Activated CD8-positive, alpha-beta memory T cell treated with anti-CD3 and anti-CD28 coated beads for 1 hour (primary cell): ENCODE measurements at regions not wholly inside any gene's neighbourhood (a gene's known extent, or its start where the extent isn't known, plus 50 kb on each side); places are given as distances from the start of the nearest gene placed in this dataset.
"Not testable (repeated sequence)": the region's sequence is repeated elsewhere in the genome, so short reads cannot be mapped to it uniquely, and the experiment has no call there.

Experiments used
- DNase-seq, 2 donors: peaks; one replicate each; pipeline ENCODE4 v3.0.0-alpha.2; 2020; ENCODE audit warnings: low read depth in 1 of 2; ENCODE audit errors: extremely low read depth in 1 of 2

DNA sequence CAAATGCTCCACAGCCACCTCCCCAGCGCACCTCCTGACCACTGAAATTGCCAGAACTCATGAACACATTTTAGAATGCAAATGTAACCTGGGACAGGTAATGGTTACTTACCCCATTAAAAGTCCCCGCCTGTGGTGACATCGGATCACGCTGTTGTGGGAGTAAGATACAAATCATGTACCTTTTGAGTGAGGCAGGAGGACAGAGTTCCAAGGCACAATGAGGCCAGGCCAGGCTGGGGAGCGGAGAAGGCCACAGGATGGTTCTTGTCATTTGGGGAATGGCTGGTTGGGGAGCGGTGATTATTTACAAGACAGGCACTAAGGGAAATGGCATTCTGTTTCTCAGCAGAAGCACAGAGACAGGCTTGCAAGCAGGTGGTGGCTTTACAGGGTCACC lies 490.0 kb downstream of the EDEM1 start:
- no peak for DNase-seq

DNA sequence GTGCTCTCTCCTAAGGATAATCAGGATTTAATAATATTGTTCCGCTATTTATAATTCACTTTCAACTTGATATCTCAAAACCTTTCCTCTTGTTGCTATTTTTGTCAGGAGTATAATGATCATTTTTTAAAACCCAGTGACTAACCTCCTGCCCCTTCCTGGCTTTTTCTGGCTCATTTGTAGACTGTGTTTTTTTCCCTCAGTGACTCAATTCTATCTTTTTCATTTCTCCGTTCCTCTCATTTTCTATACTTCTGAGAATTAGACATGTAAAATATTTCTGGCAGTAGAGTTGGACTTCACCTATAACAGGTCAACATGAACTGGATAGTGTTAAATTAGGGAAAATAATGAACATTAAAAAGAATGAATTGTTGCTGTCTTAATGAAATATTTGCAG lies 490.7 kb downstream of the EDEM1 start:
- DNase-seq = no peak

DNA sequence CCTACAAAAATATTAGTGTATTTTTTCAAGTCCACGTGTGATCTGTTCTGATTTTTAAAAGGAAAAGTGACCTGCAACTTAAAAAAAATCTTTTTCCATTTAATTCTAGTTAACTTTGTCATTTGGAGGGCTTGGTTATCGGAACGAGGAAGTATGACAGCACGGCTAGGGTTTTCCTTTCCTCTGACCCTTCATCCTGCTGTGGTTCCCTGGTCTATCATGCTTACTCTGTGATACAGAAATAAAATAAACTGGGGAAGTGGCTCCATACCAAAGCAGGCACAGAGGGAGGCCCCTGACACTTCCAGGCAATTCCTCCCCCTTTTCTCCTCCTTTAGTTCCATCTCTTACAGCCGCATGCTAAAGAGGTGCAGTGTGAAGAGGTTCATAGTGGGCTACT lies 491.3 kb downstream of the EDEM1 start:
- DNase-seq = no peak

DNA sequence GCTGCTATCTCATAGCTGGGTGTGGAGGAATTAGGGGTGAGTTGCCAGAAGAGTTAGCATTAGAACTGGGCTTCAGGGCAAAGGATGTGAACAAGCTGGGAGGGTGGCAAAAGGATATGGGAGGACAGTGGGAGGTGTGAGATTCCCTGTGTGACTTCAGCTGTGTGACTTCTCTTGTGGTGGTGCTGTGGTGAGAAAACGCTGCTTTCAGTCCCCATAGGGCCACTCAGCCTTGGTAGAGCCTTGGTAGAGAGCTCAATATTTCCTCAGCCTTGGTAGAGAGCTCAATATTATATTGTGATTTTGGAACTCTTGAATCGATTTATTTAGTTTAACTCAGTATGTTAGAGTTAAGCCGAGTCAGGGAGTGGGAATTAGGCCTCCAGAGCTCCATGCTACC lies 499.7 kb downstream of the EDEM1 start:
- no peak for DNase-seq

DNA sequence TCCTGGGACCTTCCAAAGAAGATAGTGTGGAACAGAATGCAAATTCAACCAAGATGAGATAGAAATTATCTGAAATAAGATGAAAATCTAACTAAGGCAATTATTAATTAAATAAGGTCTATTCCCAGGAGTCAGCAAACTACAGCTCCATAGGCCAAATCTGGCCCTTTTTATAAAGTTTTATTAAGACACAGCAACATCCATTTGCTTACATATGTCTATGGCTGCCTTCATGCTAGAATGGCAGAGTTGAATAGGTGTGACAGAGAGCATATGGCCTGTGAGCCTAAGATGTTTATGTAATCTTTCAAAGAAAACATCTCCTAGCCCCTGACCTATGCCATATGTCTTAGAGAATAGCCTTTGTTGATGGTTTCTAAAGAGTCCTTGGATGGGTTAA lies 503.0 kb downstream of the EDEM1 start:
- no peak for DNase-seq

DNA sequence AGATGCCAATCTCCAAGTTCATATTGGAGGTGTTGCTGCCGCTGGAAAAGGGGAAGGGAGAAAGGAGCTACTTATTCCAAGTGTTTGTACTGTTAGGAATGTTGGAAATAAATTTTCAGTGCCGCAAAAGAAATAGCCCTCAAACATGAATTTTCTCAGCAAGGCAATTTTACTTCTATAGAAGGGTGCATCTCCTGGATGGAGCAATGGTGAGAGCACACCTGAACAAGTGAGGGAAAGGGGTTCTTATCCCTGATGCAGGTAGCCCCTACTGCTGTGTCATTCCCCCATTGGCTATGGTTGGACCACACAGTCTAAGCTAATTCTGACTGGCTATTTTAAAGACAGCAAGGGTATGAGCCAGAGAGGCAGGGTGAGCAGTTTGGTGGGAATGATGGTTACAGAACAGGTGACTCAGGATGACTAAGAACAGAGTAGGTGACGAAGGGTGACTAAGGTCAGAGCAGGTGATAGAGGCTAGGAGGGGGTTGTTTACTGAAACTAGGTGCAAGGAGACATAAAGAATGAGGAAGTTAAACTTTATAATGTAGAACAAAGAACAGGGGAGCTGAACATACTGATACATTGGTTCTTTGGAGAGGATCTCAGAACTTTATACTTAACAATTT lies 503.5 kb downstream of the EDEM1 start:
- no peak for DNase-seq

DNA sequence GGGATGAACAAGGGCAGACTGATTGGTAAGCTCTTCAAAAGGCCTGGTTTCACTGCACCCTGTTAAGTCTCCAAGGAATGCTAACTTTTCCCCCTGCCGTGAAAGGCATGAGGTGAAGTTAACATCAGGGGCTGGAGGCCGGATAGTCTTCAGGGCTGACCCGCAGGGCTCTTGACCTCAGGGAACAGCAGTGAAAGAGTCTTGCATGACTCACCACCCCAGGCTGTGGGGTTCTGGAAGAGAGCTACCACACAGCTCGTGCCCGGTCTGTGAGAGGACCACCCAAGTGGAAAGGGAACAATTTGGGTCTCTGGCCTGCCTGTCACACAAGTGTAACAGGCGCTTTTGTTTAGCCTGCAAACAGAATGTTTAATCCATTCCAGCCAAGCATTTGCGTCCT lies 504.9 kb downstream of the EDEM1 start:
- no peak for DNase-seq

DNA sequence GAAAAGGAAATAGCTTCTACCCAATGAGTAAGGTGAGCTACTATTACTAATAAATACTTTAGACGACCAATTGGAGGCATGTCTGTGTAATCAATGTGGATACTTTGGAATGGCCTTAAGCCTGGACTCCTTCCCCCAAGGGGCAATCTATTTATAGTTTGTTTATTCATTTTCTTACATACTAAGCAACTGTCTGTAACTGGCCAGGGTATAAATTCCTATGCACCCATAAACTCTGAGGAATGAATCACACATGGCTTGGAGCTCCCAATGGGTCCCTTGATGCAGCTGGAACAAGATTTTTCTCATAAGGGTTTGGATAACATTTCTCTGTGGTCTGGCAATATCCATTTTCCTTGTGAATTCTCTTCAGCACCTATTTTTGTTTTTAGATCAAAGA lies 506.8 kb downstream of the EDEM1 start:
- DNase-seq = no peak

DNA sequence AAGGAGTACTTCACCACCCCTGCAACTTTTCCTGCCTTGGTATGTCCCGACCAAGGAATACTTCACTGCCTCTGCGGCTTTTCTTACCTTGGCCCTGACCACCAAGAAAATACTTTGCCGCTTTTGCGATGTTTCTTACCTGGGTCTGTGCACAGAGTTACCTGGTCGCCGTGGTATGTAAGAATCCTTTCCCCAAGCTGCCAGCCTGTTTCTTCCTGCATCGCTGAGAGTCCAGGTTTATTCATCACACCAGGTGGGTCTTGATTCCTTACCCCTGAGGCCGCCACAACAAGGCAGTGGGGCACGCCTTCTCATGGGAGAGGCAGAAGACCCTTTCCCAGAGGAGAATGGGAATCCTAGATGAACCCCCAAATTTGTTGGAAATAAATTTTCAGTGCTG lies 511.3 kb downstream of the EDEM1 start:
- no peak for DNase-seq

DNA sequence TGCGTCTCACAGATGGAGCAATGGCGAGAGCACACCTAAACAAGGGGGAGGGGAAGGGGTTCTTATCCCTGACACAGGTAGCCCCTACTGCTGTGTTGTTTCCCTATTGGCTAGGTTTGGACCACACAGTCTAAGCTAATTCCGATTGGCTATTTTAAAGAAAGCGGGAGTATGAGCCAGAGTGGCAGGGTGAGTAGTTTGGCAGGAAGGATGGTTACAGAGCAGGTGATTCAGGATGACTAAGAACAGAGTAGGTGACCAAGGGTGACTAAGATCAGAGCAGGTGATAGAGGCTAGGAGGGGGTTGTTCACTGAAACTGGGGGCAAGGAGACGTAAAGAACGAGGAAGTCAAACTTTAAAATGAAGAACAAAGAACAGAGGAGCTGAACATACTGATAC lies 511.8 kb downstream of the EDEM1 start:
- no peak for DNase-seq

DNA sequence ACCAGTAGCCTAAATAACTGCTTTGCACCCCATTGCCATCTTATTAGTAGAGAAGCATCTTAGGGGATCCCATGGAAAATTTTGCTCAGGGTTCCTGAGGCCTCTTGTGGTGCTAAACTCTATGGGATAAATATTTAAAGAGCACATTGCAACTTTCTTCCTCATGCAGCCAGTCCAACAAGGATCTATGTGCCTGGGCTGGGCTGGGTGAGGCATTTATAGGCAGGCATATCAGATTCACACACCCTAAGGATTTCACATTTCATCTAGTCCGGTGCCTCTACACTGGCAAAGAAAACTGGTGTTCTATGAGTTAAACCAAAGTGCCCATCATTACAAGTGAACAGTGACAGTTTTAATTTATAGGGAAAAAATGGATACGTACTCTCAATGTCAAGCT lies 512.3 kb downstream of the EDEM1 start:
- DNase-seq = no peak

DNA sequence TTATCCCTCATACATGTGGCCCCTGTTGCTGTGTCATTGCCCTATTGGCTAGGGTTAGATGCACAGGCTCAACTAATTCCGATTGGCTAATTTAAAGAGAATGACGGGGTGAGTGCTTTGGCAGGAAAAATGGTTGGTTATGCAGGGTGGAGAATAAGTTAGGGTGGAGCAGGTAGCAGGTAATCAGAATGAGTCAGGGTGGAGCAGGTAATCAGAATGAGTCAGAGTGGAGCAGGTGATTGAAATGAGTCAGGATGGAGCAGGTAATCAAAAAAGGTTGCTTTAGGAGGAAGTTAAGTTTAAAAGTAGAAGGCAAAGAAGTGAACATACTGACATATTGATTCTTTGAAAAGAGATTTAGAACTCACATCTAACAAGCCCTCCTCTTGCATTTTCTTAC lies 513.5 kb downstream of the EDEM1 start:
- DNase-seq = not testable (repeated sequence)

DNA sequence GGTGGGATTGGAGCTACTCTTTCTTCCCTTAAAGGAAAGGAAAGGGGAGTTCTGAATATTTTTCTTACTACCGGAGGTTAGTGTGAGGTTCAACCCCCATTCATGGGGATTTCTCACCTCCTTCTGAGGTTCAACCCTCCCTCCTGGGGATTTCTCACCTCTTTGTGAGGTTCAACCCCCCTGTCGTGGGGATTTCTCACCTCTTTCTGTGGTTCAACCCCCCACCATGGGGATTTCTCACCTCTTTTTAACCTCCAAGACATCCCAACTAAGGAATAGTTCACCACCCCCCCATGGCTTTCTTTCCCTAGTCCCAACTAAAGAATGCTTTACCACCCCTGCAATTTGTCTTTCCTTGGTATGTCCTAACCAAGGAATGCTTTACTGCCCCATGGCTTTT lies 520.3 kb downstream of the EDEM1 start:
- DNase-seq = no peak

DNA sequence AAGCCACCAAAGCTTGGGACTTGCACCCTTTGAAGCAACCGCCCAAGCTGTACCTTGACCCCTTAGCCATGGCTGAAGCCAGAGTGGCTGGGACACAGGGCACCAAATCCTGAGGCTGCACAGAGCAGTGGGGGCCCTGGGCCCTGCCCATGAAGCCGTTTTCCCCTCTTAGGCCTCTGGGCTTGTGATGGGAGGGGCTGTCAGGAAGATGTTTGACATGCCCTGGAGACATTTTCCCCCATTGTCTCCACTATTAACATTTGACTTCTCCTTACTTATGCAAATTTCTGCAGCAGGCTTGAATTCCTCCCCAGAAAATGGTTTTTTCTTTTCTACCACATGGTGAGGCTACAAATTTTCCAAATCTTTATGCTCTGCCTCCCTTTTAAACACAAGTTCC lies 522.2 kb downstream of the EDEM1 start:
- no peak for DNase-seq

DNA sequence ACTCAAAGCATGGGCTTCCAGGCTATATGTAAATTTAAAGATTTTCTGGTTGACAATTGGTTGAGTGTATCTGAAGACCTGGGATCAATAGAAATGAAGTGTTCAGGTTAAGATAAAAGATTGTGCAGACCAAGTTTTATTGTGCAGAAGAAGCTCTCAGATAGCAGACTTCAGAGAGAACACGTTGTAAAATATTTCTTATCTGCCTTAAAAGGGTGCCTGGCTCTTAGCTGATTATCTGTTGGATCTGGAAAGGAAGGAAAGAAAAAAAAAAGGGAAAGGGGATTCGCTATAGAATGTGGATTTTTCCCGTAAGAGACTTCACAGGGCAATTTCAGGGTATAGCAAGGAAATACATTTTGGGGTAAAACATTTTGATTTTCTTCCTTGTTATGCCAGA lies 523.2 kb downstream of the EDEM1 start:
- DNase-seq = no peak

DNA sequence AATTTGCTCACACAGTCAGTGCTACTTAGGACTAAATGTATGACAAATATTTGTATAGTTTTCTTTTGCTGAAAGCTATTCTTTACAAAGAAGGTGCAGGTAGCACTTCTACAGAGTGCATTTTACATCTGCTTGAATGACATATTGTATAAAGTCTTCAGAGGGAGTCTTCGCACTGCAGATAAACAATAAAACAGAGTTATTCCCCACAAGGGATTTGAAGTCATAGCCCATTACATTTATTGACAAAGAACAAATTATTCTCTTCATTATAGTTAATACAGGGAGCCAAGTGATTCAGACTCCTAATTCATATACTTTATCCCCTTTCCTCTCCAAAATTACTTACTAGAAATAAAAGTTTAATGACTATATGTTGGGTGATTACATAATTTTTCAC lies 529.7 kb downstream of the EDEM1 start:
- DNase-seq = no peak

DNA sequence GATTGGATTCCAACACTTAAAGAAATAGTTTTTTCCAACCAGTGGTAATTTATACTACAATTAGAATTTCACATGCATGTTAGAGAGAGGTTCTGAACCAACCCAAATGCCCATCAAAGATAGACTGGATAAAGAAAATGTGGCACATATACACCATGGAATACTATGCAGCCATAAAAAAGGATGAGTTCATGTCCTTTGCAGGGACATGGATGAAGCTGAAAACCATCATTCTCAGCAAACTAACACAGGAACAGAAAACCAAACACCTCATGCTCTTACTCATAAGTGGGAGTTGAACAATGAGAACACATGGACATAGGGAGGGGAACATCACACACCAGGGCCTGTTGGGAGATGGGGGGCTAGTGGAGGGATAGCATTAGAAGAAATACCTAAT lies 532.2 kb downstream of the EDEM1 start:
- not testable (repeated sequence) for DNase-seq

DNA sequence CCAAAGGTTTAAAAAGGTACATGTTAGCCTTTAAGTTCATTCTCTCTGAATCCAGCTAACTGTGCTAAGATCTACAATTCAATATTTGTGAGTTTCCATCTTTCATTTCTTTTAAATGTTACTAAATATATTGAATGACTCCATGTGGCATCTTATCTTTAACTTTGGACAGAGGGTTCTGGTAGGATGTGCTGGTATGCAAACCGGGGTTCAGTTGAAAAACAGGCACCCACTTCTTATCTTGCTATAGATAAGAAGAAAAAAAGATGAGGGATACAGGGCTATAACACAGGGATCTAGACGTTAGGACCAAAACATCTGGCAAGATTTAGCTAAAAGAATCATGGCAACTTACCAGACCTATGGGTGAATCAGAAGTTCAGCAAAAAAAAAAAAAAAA lies 538.3 kb downstream of the EDEM1 start:
- DNase-seq = no peak

DNA sequence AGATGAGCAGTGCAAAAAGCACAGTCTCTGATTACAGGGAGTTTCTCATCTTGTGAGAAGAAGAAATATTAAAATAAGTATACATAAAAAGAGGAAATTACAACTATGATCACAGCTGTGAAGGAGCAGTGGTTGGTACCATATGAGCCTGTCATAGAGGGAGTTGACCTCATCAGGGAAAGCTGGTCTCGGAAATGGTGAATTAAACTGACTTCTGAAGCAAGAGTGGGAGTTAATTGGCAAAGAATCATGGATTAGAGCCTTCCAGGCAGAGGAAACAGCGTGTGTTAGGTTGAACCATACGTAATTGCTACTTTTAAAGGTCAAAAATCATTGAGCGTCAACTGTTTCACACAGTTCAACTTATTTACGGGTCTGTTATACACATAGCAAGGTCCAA lies 539.1 kb downstream of the EDEM1 start:
- no peak for DNase-seq

DNA sequence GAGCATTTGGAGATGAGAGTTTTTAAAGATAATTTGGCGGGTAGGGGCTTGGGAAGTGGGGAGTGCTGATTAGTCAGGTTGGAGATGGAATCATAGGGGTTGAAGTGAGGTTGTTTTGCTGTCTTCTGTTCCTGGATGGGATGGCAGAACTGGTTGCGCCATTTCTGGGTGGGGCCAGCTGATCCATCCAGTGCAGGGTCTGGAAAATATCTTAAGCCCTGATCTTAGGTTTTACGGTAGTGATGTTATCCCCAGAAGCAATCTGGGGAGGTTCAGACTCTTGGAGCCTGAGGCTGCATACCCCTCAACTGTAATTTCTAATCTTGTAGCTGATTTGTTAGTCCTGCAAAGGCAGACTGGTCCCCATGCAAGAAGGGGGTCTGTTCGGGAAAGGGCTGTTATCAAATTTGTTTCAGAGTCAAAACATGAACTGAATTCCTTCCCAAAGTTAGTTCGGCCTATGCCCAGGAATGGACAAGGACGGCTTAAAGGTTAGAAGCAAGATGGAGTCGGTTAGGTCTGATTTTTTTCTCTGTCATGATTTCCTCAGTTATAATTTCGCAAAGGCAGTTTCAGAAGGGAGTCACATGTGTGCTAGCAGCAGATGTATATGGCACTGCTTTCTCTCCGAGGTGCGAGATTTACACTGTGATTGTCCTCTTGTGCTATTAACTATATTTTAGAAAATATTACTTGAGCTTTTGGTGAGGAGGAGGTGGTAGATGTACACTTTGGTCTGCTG lies 540.4 kb downstream of the EDEM1 start:
- no peak for DNase-seq

DNA sequence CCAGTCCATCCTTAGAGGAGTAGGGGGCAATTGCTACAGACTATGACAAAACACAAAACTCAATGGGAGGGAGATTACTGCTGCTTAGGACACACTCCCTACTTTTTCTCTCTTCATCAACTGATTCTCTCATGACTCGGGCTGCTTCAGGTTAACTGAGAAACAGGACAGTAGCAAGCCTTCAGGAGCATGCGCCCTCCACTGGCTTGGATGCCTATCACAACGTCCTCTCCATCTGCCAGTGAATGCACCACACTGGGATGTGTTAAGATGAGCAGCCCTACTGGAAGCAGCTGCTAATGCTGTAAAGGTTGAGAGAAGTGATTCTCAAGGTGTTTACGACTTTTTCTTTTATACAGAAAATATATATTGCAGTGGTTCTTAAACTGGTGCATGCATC lies 542.3 kb downstream of the EDEM1 start:
- no peak for DNase-seq

DNA sequence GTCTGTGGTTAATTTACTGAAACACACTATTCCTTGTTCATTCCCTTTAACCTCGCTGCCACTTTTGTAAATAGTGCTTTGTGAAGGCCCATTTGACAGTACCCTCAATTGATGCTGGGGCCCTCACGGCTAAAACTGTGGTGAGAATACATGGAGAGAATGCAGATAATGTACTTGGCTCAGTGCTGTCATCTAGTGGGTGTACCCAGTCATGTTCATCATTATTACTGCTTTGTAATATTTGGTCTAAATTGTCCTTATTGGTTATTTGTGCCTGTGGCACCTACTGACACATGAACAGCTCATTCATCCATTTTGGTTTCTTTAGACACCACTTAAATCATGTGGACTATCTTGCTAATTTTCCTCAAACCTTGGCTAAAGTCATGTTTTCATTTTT lies 543.6 kb downstream of the EDEM1 start:
- no peak for DNase-seq

DNA sequence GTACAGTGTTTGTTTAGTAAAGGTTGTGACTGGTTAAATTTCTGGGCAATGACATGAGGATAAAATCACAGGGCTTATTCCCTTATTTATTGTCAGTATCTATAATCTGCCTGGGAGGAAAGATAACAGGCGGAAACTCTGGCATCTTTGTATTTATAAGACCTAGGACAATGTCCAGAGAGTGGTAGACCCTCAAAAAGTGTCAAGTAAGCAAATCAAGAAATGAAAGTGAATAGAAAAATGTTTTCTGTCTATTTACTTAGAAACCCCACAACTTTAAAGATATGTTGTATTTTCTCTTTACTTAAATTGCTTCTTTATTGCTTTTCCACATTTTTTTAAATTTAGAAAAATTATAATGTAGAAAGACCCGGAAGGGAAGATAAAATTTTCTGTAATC lies 544.6 kb downstream of the EDEM1 start:
- DNase-seq = no peak
